IMR-90 (cell line): ENCODE measurements at regions not wholly inside any gene's neighbourhood (a gene's known extent, or its start where the extent isn't known, plus 50 kb on each side); places are given as distances from the start of the nearest gene placed in this dataset.

Experiments
- ATAC-seq: fragments of 200-7000 bp; cut with Tn5 transposase; 2 replicates; pipeline ENCODE4 v1.9.1; 2020; ENCODE audit warnings: low read depth, mild to moderate bottlenecking, moderate library complexity
- BruUV-seq: library from RNA; stranded (reverse); fragments of 400-500 nt; replicated peaks from 2 replicates; lab custom pipeline; 2021; lab: Mats Ljungman, UMichigan
- CTCF ChIA-PET: fragments of 300-600 bp; formaldehyde crosslinking; extraction: SDS; loops from one replicate; lab custom pipeline; 2021; ENCODE audit warnings: antibody characterized with exemption; lab: Yijun Ruan, JAX
- POLR2A ChIA-PET: fragments of 300-600 bp; sonication (Branson Sonifier 250); formaldehyde crosslinking; loops from one replicate; lab custom pipeline; 2022; ENCODE audit warnings: antibody characterized with exemption; ENCODE audit not compliant: unreplicated experiment; lab: Charles Lee
- DNase-seq: peaks from one replicate; pipeline ENCODE4 v3.0.0; 2013
- H2AFZ ChIP-seq: replicated peaks from 2 replicates; pipeline ENCODE3; 2013; ENCODE audit warnings: low read length, mild to moderate bottlenecking; ENCODE audit not compliant: poor library complexity
- H2AK5ac ChIP-seq: 2 replicates; pipeline ENCODE4 v1.6.1; 2013; ENCODE audit warnings: low read depth, low read length, inconsistent platforms
- H2AK9ac ChIP-seq: replicated peaks from 2 replicates; pipeline ENCODE3; 2013; ENCODE audit warnings: mild to moderate bottlenecking, low read depth, low read length, moderate library complexity; ENCODE audit not compliant: poor library complexity
- H2BK120ac ChIP-seq: 2 replicates; pipeline ENCODE4 v1.6.1; 2013; ENCODE audit warnings: low read depth, low read length, inconsistent platforms
- H2BK15ac ChIP-seq: 3 replicates; pipeline ENCODE4 v1.6.1; 2013; ENCODE audit warnings: low read depth, low read length, inconsistent platforms
- H2BK20ac ChIP-seq: 2 replicates; pipeline ENCODE4 v1.6.1; 2013; ENCODE audit warnings: low read depth, mild to moderate bottlenecking, inconsistent platforms, low read length, moderate library complexity
- H2BK5ac ChIP-seq: 2 replicates; pipeline ENCODE4 v1.6.1; 2013; ENCODE audit warnings: mild to moderate bottlenecking, low read depth, low read length, inconsistent platforms; ENCODE audit not compliant: poor library complexity, severe bottlenecking
- H3K14ac ChIP-seq: replicated peaks from 2 replicates; pipeline ENCODE4 v1.6.1; 2013; ENCODE audit warnings: low read depth, low read length, inconsistent platforms
- H3K18ac ChIP-seq: 2 replicates; pipeline ENCODE4 v1.6.1; 2013; ENCODE audit warnings: low read depth, low read length, control low read depth
- H3K23ac ChIP-seq: 2 replicates; pipeline ENCODE4 v1.6.1; 2013; ENCODE audit warnings: low read depth, low read length, inconsistent platforms
- H3K27ac ChIP-seq: 2 replicates; pipeline ENCODE4 v1.5.1; 2013; ENCODE audit warnings: mild to moderate bottlenecking, control low read depth, low read length; ENCODE audit not compliant: insufficient read depth
- H3K27me3 ChIP-seq: 2 replicates; pipeline ENCODE4 v1.6.1; 2013; ENCODE audit warnings: low read length; ENCODE audit not compliant: control insufficient read depth, insufficient read depth
- H3K36me3 ChIP-seq: 2 replicates; pipeline ENCODE4 v1.6.1; 2013; ENCODE audit warnings: low read length, mixed read lengths; ENCODE audit not compliant: control insufficient read depth, insufficient read depth
- H3K4ac ChIP-seq: 2 replicates; pipeline ENCODE4 v1.6.1; 2013; ENCODE audit warnings: low read depth, low read length, inconsistent platforms
- H3K4me1 ChIP-seq: 2 replicates; pipeline ENCODE4 v1.6.1; 2013; ENCODE audit warnings: low read length, mixed read lengths; ENCODE audit not compliant: control insufficient read depth, insufficient read depth
- H3K4me2 ChIP-seq: 2 replicates; pipeline ENCODE4 v1.6.1; 2013; ENCODE audit warnings: low read depth, mild to moderate bottlenecking, control low read depth, low read length, moderate library complexity
- H3K4me3 ChIP-seq: 2 replicates; pipeline ENCODE4 v1.5.1; 2013; ENCODE audit warnings: low read depth, mild to moderate bottlenecking, control low read depth, low read length, moderate library complexity; ENCODE audit not compliant: insufficient read depth
- H3K56ac ChIP-seq: 2 replicates; pipeline ENCODE4 v1.6.1; 2013; ENCODE audit warnings: low read length, inconsistent platforms; ENCODE audit not compliant: insufficient read depth; ENCODE audit errors: extremely low read depth
- H3K79me1 ChIP-seq, 2 experiments: 2 replicates each; pipeline ENCODE4 v1.6.1; 2013; ENCODE audit warnings: low read length in 2 of 2, inconsistent platforms in 1 of 2, low read depth in 1 of 2
- H3K9ac ChIP-seq: 2 replicates; pipeline ENCODE4 v1.6.1; 2013; ENCODE audit warnings: low read depth, low read length, control low read depth
- H3K9me1 ChIP-seq: 2 replicates; pipeline ENCODE4 v1.6.1; 2013; ENCODE audit warnings: low read length, inconsistent platforms; ENCODE audit not compliant: insufficient read depth
- H3K9me3 ChIP-seq: 2 replicates; pipeline ENCODE4 v1.6.1; 2013; ENCODE audit warnings: low read length; ENCODE audit not compliant: control insufficient read depth, insufficient read depth
- H4K20me1 ChIP-seq: 2 replicates; pipeline ENCODE4 v1.6.1; 2013; ENCODE audit warnings: low read length, inconsistent platforms; ENCODE audit not compliant: insufficient read depth
- H4K5ac ChIP-seq: 2 replicates; pipeline ENCODE4 v1.6.1; 2013; ENCODE audit warnings: mild to moderate bottlenecking, low read depth, low read length, control low read depth
- H4K8ac ChIP-seq, 2 experiments: 2 replicates each; pipeline ENCODE4 v1.6.1; 2013; ENCODE audit warnings: low read depth in 2 of 2, low read length in 2 of 2, control low read depth in 1 of 2, inconsistent platforms in 1 of 2
- H4K91ac ChIP-seq: 2 replicates; pipeline ENCODE4 v1.6.1; 2013; ENCODE audit warnings: low read depth, low read length, inconsistent platforms; ENCODE audit not compliant: insufficient read depth
- FOS ChIP-seq: fragments of 150-350 bp; IDR thresholded peaks from 2 replicates; pipeline ENCODE4 v1.6.1; 2016; ENCODE audit warnings: low read depth, low read length
- MAFK ChIP-seq: IDR thresholded peaks from 2 replicates; pipeline ENCODE4 v1.6.1; 2012; ENCODE audit warnings: low read depth, low read length, improper control_type of control experiment
- MXI1 ChIP-seq: IDR thresholded peaks from 2 replicates; pipeline ENCODE4 v1.6.1; 2012; ENCODE audit warnings: low read depth, mild to moderate bottlenecking, low read length, moderate library complexity, borderline replicate concordance
- RAD21 ChIP-seq: IDR thresholded peaks from 2 replicates; pipeline ENCODE4 v1.6.1; 2012; ENCODE audit warnings: low read length, improper control_type of control experiment
- USF2 ChIP-seq: fragments of 150-350 bp; IDR thresholded peaks from 2 replicates; pipeline ENCODE4 v1.6.1; 2017; ENCODE audit warnings: mild to moderate bottlenecking, antibody characterized with exemption, low read length, low read depth
- WGBS, 2 experiments: methylation state at CpG; one replicate each; pipeline versions ENCODE4 v1.1.5 to v1.1.7; 2013; ENCODE audit warnings: missing lambda C conversion rate in 2 of 2; ENCODE audit not compliant: insufficient read length in 1 of 2; ENCODE audit errors: extremely low coverage in 2 of 2; 5-methylcytosine and 5-hydroxymethylcytosine counted together
- dilution Hi-C: fragments of 300-500 bp; cut with HindIII; formaldehyde crosslinking; loops from one replicate; pipeline ENCODE4 v1.14.3; 2018; ENCODE audit warnings: low sequenced_read_pairs; ENCODE audit not compliant: unreplicated experiment
- in situ Hi-C: fragments of 300-500 bp; cut with MboI; formaldehyde crosslinking; loops from 3 replicates; pipeline ENCODE4 v1.14.3; 2019; ENCODE audit warnings: low sequenced_read_pairs, inconsistent platforms, mixed read lengths
- intact Hi-C: fragments of 100-400 bp; cut with micrococcal nuclease; formaldehyde crosslinking; loops from 2 replicates; pipeline ENCODE4 v1.10.0; 2022
- TF ChIP-seq, protein P1 (sequence below): conservative IDR thresholded peaks from 2 replicates; pipeline ENCODE4 v1.5.1; 2012; ENCODE audit warnings: mild to moderate bottlenecking, low read depth, low read length, improper control_type of control experiment

DNA sequence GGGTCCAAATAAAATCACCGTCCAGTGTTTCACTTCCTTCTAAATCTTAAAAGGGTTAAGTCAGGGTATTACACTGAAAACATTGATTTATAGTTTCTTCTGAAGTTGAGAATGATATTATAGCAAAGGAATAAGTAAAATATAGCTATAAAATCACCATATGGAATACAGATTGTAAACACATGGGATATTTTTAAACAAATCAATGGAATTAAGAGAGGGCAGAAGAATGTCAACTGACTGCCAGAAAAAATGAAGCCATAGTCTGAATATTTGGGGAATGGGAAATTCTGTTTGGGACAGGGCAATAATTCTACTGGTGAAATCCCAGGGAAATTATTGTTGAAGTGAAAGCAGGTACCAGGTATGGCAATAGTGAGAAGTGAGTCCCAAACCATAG, 664.6 kb downstream of the NCAM2 start:
- no peak overlapping the region for H3K9ac ChIP-seq
- H3K79me1 ChIP-seq, result no peaks in the 10 kb centered on the region
- no peaks in the 10 kb centered on the region for H3K36me3 ChIP-seq
- no peaks in the 10 kb centered on the region for H3K27me3 ChIP-seq
- H4K91ac ChIP-seq, result no peak overlapping the region
- no peaks in the 10 kb centered on the region for H3K9me3 ChIP-seq
- BruUV-seq, result no TSS peak
- CTCF ChIA-PET, result no interaction called here
- ATAC-seq (no peak), DNase-seq (no peak)
- POLR2A ChIA-PET, result no interaction called here
- H3K9me1 ChIP-seq, result no peaks in the 10 kb centered on the region
- H3K27ac ChIP-seq, result no peak overlapping the region
- no peak overlapping the region for H2BK20ac ChIP-seq
- H3K23ac ChIP-seq, result no peak overlapping the region
- H2AK9ac ChIP-seq, result no peak overlapping the region
- no peak overlapping the region for H2BK5ac ChIP-seq
- WGBS, 2 experiments, result no CpG with 5 or more reads among the region's 1 CpG
- no peak overlapping the region for H2BK15ac ChIP-seq
- H4K5ac ChIP-seq, result no peak overlapping the region
- intact Hi-C loops (no loop called here), dilution Hi-C loops (no loop called here), in situ Hi-C loops (no loop called here)
- no peak overlapping the region for H3K14ac ChIP-seq
- no peak for TF ChIP-seq MXI1
- TF ChIP-seq, protein P1, sequence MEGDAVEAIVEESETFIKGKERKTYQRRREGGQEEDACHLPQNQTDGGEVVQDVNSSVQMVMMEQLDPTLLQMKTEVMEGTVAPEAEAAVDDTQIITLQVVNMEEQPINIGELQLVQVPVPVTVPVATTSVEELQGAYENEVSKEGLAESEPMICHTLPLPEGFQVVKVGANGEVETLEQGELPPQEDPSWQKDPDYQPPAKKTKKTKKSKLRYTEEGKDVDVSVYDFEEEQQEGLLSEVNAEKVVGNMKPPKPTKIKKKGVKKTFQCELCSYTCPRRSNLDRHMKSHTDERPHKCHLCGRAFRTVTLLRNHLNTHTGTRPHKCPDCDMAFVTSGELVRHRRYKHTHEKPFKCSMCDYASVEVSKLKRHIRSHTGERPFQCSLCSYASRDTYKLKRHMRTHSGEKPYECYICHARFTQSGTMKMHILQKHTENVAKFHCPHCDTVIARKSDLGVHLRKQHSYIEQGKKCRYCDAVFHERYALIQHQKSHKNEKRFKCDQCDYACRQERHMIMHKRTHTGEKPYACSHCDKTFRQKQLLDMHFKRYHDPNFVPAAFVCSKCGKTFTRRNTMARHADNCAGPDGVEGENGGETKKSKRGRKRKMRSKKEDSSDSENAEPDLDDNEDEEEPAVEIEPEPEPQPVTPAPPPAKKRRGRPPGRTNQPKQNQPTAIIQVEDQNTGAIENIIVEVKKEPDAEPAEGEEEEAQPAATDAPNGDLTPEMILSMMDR, result no peak
- TF ChIP-seq FOS, result no peak
- TF ChIP-seq USF2, result no peak
- no peak for TF ChIP-seq RAD21
- no peak for TF ChIP-seq MAFK
- H4K20me1 ChIP-seq, result no peaks in the 10 kb centered on the region
- no peak overlapping the region for H2AFZ ChIP-seq
- H2BK120ac ChIP-seq, result no peak overlapping the region
- H3K4me3 ChIP-seq, result no peak overlapping the region
- no peak overlapping the region for H3K56ac ChIP-seq
- H4K8ac ChIP-seq, result no peak overlapping the region
- peak overlapping the region; percentile 65; the same call in 1 of the 2 replicates for H3K18ac ChIP-seq
- no peak overlapping the region for H2AK5ac ChIP-seq
- no peaks in the 10 kb centered on the region for H3K4me1 ChIP-seq
- H3K4me2 ChIP-seq, result no peak overlapping the region; the same call in 1 of the 2 replicates
- no peak overlapping the region for H3K4ac ChIP-seq
